Spleen (tissue), 7 donors: ENCODE measurements at regions not wholly inside any gene's neighbourhood (a gene's known extent, or its start where the extent isn't known, plus 50 kb on each side); places are given as distances from the start of the nearest gene placed in this dataset.

ENCODE experiments used
- POLR2A ChIP-seq, 3 donors: fragments of 450-650 bp; IDR thresholded peaks; one replicate each; pipeline ENCODE4 v1.5.1; 2017; ENCODE audit warnings: antibody characterized with exemption in 3 of 3, mild to moderate bottlenecking in 1 of 3
- POLR2AphosphoS5 ChIP-seq, 3 donors: sonication (generic); formaldehyde crosslinking; IDR thresholded peaks; one replicate each; pipeline ENCODE4 v1.5.1; 2017; ENCODE audit warnings: antibody characterized with exemption in 3 of 3
- TF ChIP-seq, protein P1 (sequence below), 11 experiments: fragments of 200-600 bp in 7 of 11; fragments of 450-650 bp in 4 of 11; sonication (generic) in 4 of 11; IDR thresholded peaks in 8 of 11; conservative IDR thresholded peaks in 3 of 11; 1 replicate in 7 of 11; 2 replicates in 4 of 11; pipeline versions ENCODE4 v1.4.0 to v1.8.0; 2016 to 2021; ENCODE audit warnings: antibody characterized with exemption in 11 of 11, inconsistent platforms in 4 of 11, mild to moderate bottlenecking in 1 of 11
- donor health status: DM: no; HTN: no; CAD: no; lungs with moderate emphysema.
- donor health status: DM: no; HTN: no; CAD: no.
- donor health status: DM: no; HTN: no; CAD: no.

DNA sequence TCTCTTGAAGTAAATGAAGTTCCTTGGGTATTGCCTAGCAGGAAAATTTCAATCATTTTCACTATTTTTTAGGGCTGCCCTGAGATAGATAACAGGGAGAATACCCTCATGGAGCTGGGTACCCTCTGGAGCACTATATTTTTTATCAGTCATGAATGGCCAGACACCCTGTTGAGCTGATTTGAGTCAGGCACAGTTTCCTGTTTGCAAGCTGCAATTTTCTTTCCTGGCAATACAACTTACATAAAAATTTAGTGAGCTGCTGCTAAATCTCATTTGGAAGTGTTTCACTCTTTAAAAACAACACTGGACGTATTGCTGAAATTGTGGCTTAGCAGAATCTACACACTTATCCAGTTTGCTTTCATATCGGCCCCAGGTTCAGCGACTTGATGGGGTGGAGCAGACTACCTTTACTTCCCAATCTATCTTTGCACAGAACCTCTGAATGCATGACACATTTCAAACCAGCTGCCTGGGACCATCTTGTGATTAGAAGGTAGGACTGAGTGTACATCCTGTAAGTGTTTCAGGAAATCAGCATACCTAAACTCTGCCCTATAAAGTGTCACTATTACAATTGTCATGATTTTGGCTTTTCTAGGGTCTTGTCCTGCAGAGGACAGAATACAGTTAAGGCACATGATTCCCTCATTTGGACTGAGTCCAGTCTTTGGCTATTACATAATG, 125.7 kb upstream of the FAM3C start:
- TF ChIP-seq, protein P1, sequence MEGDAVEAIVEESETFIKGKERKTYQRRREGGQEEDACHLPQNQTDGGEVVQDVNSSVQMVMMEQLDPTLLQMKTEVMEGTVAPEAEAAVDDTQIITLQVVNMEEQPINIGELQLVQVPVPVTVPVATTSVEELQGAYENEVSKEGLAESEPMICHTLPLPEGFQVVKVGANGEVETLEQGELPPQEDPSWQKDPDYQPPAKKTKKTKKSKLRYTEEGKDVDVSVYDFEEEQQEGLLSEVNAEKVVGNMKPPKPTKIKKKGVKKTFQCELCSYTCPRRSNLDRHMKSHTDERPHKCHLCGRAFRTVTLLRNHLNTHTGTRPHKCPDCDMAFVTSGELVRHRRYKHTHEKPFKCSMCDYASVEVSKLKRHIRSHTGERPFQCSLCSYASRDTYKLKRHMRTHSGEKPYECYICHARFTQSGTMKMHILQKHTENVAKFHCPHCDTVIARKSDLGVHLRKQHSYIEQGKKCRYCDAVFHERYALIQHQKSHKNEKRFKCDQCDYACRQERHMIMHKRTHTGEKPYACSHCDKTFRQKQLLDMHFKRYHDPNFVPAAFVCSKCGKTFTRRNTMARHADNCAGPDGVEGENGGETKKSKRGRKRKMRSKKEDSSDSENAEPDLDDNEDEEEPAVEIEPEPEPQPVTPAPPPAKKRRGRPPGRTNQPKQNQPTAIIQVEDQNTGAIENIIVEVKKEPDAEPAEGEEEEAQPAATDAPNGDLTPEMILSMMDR (IDR thresholded peaks at IDR 0.05 in 8 of 11, conservative IDR thresholded peaks at IDR 0.05 in 3 of 11), result no peak
- no peak for TF ChIP-seq POLR2A (IDR thresholded peaks at IDR 0.05)
- TF ChIP-seq POLR2AphosphoS5 (IDR thresholded peaks at IDR 0.05), result no peak
